K562 (cell line): ENCODE measurements at regions not wholly inside any gene's neighbourhood (a gene's known extent, or its start where the extent isn't known, plus 50 kb on each side); places are given as distances from the start of the nearest gene placed in this dataset.

Experiments used
- ATAC-seq: fragments of 200-7000 bp; cut with Tn5 transposase; 3 replicates; pipeline ENCODE4 v1.9.1; 2020; ENCODE audit warnings: moderate library complexity
- BruUV-seq: library from RNA; stranded (reverse); fragments of 400-500 nt; replicated peaks from 2 replicates; lab custom pipeline; 2021; lab: Mats Ljungman, UMichigan
- CTCF ChIA-PET: fragments of 300-600 bp; formaldehyde crosslinking; extraction: SDS; loops from one replicate; lab custom pipeline; 2021; ENCODE audit warnings: low intra/inter-chr PET ratio; lab: Yijun Ruan, JAX
- POLR2A ChIA-PET: fragments of 300-600, 350-650 bp; sonication (Branson Sonifier 250); formaldehyde crosslinking; extraction: SDS; loops from one replicate; lab custom pipeline; 2021; ENCODE audit warnings: antibody characterized with exemption, inconsistent platforms; lab: Yijun Ruan, JAX
- DNase-seq, 4 experiments: peaks; one replicate each; pipeline versions ENCODE4 v3.0.0 to v3.0.0-alpha.2; 2011 to 2018; ENCODE audit warnings: low spot score in 3 of 4, mixed read lengths in 3 of 4; ENCODE audit errors: extremely low read depth in 1 of 4
- FAIRE-seq: peaks from 2 replicates; lab custom pipeline; 2011; peaks lifted over from hg19 to GRCh38; lab: Jason Lieb, UNC
- H2AFZ ChIP-seq: 2 replicates; pipeline ENCODE4 v1.6.0; 2011; ENCODE audit warnings: low read depth, low read length, control low read depth, inconsistent platforms
- H3K27ac ChIP-seq: fragments of 200-600 bp; 3 replicates; pipeline ENCODE4 v1.8.0; 2011; ENCODE audit warnings: low read depth, mild to moderate bottlenecking, control low read depth, inconsistent platforms, low read length, moderate library complexity, mixed read lengths; ENCODE audit errors: extremely low read depth
- H3K27me3 ChIP-seq, 2 experiments: fragments of 300-600 bp in 1 of 2; 2 replicates in 1 of 2; 3 replicates in 1 of 2; pipeline versions ENCODE4 v1.6.0 to v1.8.0; 2011; ENCODE audit warnings: inconsistent platforms in 2 of 2, low read length in 2 of 2, mild to moderate bottlenecking in 1 of 2, mixed read lengths in 1 of 2, moderate library complexity in 1 of 2; ENCODE audit not compliant: control insufficient read depth in 2 of 2, insufficient read depth in 2 of 2
- H3K36me3 ChIP-seq: fragments of 300-600 bp; 3 replicates; pipeline ENCODE4 v1.8.0; 2011; ENCODE audit warnings: mild to moderate bottlenecking, low read length, inconsistent platforms; ENCODE audit not compliant: control insufficient read depth, insufficient read depth
- H3K4me1 ChIP-seq, 2 experiments: fragments of 200-600 bp in 1 of 2; replicated peaks in 1 of 2; 2 replicates in 1 of 2; 3 replicates in 1 of 2; pipeline versions ENCODE4 v1.5.1 to v1.8.0; 2011; ENCODE audit warnings: inconsistent platforms in 2 of 2, low read length in 2 of 2, mild to moderate bottlenecking in 1 of 2, mixed read lengths in 1 of 2, moderate library complexity in 1 of 2; ENCODE audit not compliant: control insufficient read depth in 2 of 2, insufficient read depth in 2 of 2
- H3K4me2 ChIP-seq: 2 replicates; pipeline ENCODE4 v1.6.1; 2011; ENCODE audit warnings: low read length, control low read depth, inconsistent platforms, mixed read lengths; ENCODE audit not compliant: insufficient read depth
- H3K4me3 ChIP-seq: fragments of 200-600 bp; sonication (generic), shearing (Covaris generic); 2 replicates; pipeline ENCODE4 v1.5.1; 2016; ENCODE audit warnings: control low read depth, inconsistent platforms
- H3K79me2 ChIP-seq: fragments of 200-600 bp; 3 replicates; pipeline ENCODE4 v1.8.0; 2011; ENCODE audit warnings: low read length, inconsistent platforms; ENCODE audit not compliant: control insufficient read depth, insufficient read depth
- H3K9ac ChIP-seq, 2 experiments: 2 replicates each; pipeline versions ENCODE4 v1.6.0 to v1.6.1; 2011; ENCODE audit warnings: low read depth in 2 of 2, low read length in 2 of 2, control low read depth in 1 of 2, inconsistent platforms in 1 of 2, mild to moderate bottlenecking in 1 of 2, mixed read lengths in 1 of 2; ENCODE audit not compliant: insufficient read depth in 1 of 2
- H3K9me1 ChIP-seq: one replicate; pipeline ENCODE4 v1.6.0; 2011; ENCODE audit warnings: inconsistent platforms, mild to moderate bottlenecking, low read length, moderate library complexity; ENCODE audit not compliant: control insufficient read depth, insufficient read depth
- H3K9me3 ChIP-seq: replicated peaks from 2 replicates; pipeline ENCODE4 v1.5.1; 2011; ENCODE audit warnings: low read depth, low read length, inconsistent platforms; ENCODE audit not compliant: control insufficient read depth, insufficient read depth
- H4K20me1 ChIP-seq: replicated peaks from 2 replicates; pipeline ENCODE4 v1.6.1; 2011; ENCODE audit warnings: low read length, inconsistent platforms, mixed read lengths; ENCODE audit not compliant: control insufficient read depth, insufficient read depth
- ARHGAP35 ChIP-seq: fragments of 450-650 bp; IDR thresholded peaks from 2 replicates; pipeline ENCODE4 v1.6.1; 2018; ENCODE audit not compliant: partially characterized antibody
- CBX2 ChIP-seq: fragments of 200-600 bp; sonication (generic); IDR thresholded peaks from one replicate; pipeline ENCODE4 v1.6.1; 2012; ENCODE audit warnings: mild to moderate bottlenecking, low read length, inconsistent platforms; ENCODE audit not compliant: insufficient read depth, poor library complexity, severe bottlenecking
- ELK3 ChIP-seq: fragments of 450-650 bp; formaldehyde crosslinking; IDR thresholded peaks from 2 replicates; pipeline ENCODE4 v1.4.0; 2020; ENCODE audit warnings: mild to moderate bottlenecking
- FOXP1 ChIP-seq: sonication (generic); formaldehyde crosslinking; IDR thresholded peaks from 2 replicates; pipeline ENCODE4 v1.8.0; 2022; ENCODE audit warnings: mild to moderate bottlenecking, missing genetic modification reagents
- KLF6 ChIP-seq: fragments of 250-450 bp; sonication (Bioruptor Pico); IDR thresholded peaks from 2 replicates; pipeline ENCODE4 v1.4.0; 2020; ENCODE audit warnings: mild to moderate bottlenecking, moderate library complexity, borderline replicate concordance
- NFYB ChIP-seq: IDR thresholded peaks from 2 replicates; pipeline ENCODE4 v1.6.1; 2011; ENCODE audit warnings: mild to moderate bottlenecking, moderate library complexity; ENCODE audit not compliant: insufficient read length; ENCODE audit errors: extremely low read depth
- NUFIP1 ChIP-seq: fragments of 450-650 bp; IDR thresholded peaks from 2 replicates; pipeline ENCODE4 v1.6.1; 2018; ENCODE audit not compliant: partially characterized antibody
- PRPF4 ChIP-seq: fragments of 200-400 bp; formaldehyde crosslinking; IDR thresholded peaks from one replicate; pipeline ENCODE4 v1.6.1; 2017; ENCODE audit warnings: low read length, low read depth, mild to moderate bottlenecking; ENCODE audit not compliant: insufficient read depth, poor library complexity, severe bottlenecking
- SMAD3 ChIP-seq: fragments of 450-650 bp; formaldehyde crosslinking; conservative IDR thresholded peaks from 2 replicates; pipeline ENCODE4 v1.4.0; 2020; ENCODE audit warnings: mild to moderate bottlenecking
- VEZF1 ChIP-seq: fragments of 200-800 bp; sonication (Bioruptor generic); IDR thresholded peaks from 2 replicates; pipeline ENCODE4 v1.6.1; 2017; ENCODE audit warnings: missing genetic modification characterization, missing compliant biosample characterization
- ZNF146 ChIP-seq: IDR thresholded peaks from one replicate; pipeline ENCODE4 v1.6.1; 2018; ENCODE audit warnings: missing compliant biosample characterization; ENCODE audit not compliant: unreplicated experiment
- ZNF699 ChIP-seq: fragments of 250-450 bp; sonication (Bioruptor Pico); IDR thresholded peaks from 2 replicates; pipeline ENCODE4 v1.8.0; 2021; ENCODE audit warnings: mild to moderate bottlenecking, moderate library complexity; ENCODE audit not compliant: insufficient replicate concordance
- ZNF77 ChIP-seq: fragments of 250-450 bp; sonication (Bioruptor Pico); IDR thresholded peaks from 2 replicates; pipeline ENCODE4 v1.5.0; 2020
- WGBS: fragments of 100-300 bp; shearing (Covaris generic); methylation state at CpG from one replicate; pipeline ENCODE4 v1.1.6; 2016; ENCODE audit warnings: low coverage, mixed read lengths; ENCODE audit not compliant: insufficient coverage; ENCODE audit errors: missing lambda C conversion rate; 5-methylcytosine and 5-hydroxymethylcytosine counted together
- in situ Hi-C: fragments of 300-500 bp; cut with MboI; formaldehyde crosslinking; loops from 4 replicates; pipeline ENCODE4 v1.15.0; 2018; ENCODE audit warnings: inconsistent platforms, mixed read lengths
- intact Hi-C: fragments of 100-400 bp; cut with micrococcal nuclease; formaldehyde crosslinking; loops from 2 replicates; pipeline ENCODE4 v1.14.2; 2022
- TF ChIP-seq, protein P1 (sequence below): fragments of 250-450 bp; sonication (Bioruptor Pico); IDR thresholded peaks from 2 replicates; pipeline ENCODE4 v1.9.0; 2021; ENCODE audit warnings: mild to moderate bottlenecking

DNA sequence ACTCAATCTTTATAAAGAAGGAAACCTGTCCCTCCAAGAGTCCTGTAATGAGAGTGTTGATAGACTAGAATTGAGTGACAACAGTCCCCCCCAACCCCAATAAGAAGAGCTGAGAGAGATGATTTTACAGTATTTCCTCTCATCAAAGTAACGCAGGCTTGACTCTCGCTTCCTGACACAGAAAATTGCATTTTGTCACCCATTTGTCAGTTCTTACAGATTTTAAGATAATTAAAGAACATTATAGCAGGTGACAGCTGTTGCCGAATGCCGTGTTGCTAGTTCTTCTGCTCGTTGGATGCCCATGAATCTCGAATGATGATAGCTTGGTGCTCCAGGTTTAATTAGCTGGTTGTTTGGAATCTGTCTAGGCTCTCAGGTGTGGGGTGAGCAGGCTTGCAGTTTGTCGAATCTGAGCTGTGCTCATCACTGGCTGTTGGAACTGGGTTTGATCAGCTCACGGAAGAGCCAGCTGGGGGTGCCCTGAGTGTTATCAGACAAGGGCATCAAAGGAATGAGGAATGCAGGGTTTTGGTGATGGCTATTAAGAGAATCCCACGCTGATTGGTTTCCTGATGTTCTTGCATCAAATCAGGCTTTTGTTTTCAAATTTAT is 84.8 kb upstream of the CPHXL start:
- DNase-seq: no peak
- Histone ChIP-seq H3K27ac (no peak overlapping the region), H3K4me3 (no peak overlapping the region), H3K4me2 (no peak overlapping the region), H3K4me1 (no peaks in the 10 kb centered on the region), H4K20me1 (no peaks in the 10 kb centered on the region), H2AFZ (no peak overlapping the region), H3K9me3 (no peaks in the 10 kb centered on the region), H3K9ac (no peak overlapping the region), H3K79me2 (no peaks in the 10 kb centered on the region), H3K36me3 (no peaks in the 10 kb centered on the region), H3K9me1 (no peaks in the 10 kb centered on the region), H3K27me3 (peaks cover 0 to 8% of the 10 kb centered on the region in 2 experiments; a peak in 2 of 5 replicates)
- POLR2A ChIA-PET: interaction anchor here (1.2 kb wide), 1 partner anchor 1380 kb away, joined by 3 read pairs; the partner anchor contains the start of gene MON1B
- CTCF ChIA-PET: no interaction called here
- in situ Hi-C loops (no loop called here), intact Hi-C loops (no loop called here)
- no peak for ATAC-seq
- BruUV-seq: no TSS peak
- TF ChIP-seq FOXP1 (CRISPR knock-in tag) (no peak), ZNF146 (CRISPR knock-in tag) (no peak), CBX2 (no peak)
- FAIRE-seq: no peak
- WGBS: 2% methylated on average over 9 of the region's 9 CpGs

DNA sequence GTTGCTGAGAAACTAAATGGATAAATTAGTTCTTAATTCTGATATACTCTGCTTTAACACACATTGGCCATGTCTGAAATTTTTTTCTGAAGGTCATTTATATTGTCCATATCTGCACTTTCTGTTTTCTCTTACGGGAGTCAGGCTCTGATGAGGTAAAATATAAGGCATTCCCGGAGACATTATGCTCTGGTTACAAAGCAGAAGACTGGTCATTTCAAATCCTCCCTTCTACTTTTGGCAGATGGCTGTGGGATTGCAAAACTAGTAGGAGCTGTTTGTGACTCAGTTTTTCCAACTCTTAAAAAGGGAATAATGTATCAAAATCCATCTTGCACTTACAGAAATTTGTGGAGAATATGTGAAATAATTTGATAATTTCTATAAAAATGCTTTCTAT is 92.2 kb upstream of the CPHXL start:
- CTCF ChIA-PET: no interaction called here
- no peaks in the 10 kb centered on the region for H4K20me1 ChIP-seq
- no TSS peak for BruUV-seq
- H3K4me2 ChIP-seq: no peak overlapping the region
- H3K27ac ChIP-seq: no peak overlapping the region
- no peaks in the 10 kb centered on the region for H3K9me3 ChIP-seq
- POLR2A ChIA-PET: no interaction called here
- H3K79me2 ChIP-seq: no peaks in the 10 kb centered on the region
- no peak for ATAC-seq
- H3K4me1 ChIP-seq: no peaks in the 10 kb centered on the region; a peak in 1 of 5 replicates
- intact Hi-C loops (no loop called here), in situ Hi-C loops (no loop called here)
- DNase-seq: no peak
- 0% methylated on average over 2 of the region's 2 CpGs for WGBS
- H3K36me3 ChIP-seq: no peaks in the 10 kb centered on the region
- H3K4me3 ChIP-seq: no peak overlapping the region
- H3K9me1 ChIP-seq: no peaks in the 10 kb centered on the region
- peaks cover 0 to 4% of the 10 kb centered on the region in 2 experiments; a peak in 2 of 5 replicates for H3K27me3 ChIP-seq
- H2AFZ ChIP-seq: no peak overlapping the region
- no peak overlapping the region for H3K9ac ChIP-seq
- no peak for FAIRE-seq
- TF ChIP-seq KLF6 (CRISPR knock-in tag) (no peak), ARHGAP35 (no peak), ZNF699 (CRISPR knock-in tag) (no peak), SMAD3 (CRISPR knock-in tag) (no peak), VEZF1 (CRISPR knock-in tag) (no peak), PRPF4 (no peak), NUFIP1 (no peak), NFYB (no peak), ELK3 (CRISPR knock-in tag) (no peak), ZNF77 (no peak)
- TF ChIP-seq, protein P1, sequence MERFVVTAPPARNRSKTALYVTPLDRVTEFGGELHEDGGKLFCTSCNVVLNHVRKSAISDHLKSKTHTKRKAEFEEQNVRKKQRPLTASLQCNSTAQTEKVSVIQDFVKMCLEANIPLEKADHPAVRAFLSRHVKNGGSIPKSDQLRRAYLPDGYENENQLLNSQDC (CRISPR knock-in tag): no peak
